GM20000 (cell line): ENCODE measurements at regions not wholly inside any gene's neighbourhood (a gene's known extent, or its start where the extent isn't known, plus 50 kb on each side); places are given as distances from the start of the nearest gene placed in this dataset.

Experiments used
- DNase-seq: peaks from one replicate; pipeline ENCODE4 v3.0.0; 2012; ENCODE audit warnings: low spot score
- TF ChIP-seq, protein P1 (sequence below): IDR thresholded peaks from 2 replicates; pipeline ENCODE4 v1.5.1; 2012; ENCODE audit warnings: mild to moderate bottlenecking, control low read depth; ENCODE audit errors: extremely low read depth, missing control alignments

DNA sequence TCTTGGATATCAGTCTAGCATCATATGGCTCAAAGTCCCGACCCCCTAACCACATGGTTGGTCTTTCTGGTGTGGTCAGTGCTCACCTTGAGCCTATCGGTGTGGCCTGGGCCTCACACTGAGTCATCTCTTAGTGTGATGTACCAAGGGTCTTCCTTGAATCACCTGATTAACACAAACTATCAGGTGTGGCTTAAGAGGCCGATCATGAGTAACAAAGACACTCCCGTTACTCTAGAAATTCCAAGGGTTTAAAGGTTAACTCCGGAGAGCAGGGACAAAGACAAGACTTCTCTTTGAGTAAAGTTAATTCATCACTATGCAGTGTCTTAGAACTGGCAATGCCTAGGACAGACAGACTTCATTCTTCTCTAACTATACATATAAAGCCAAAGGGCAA lies 52.3 kb upstream of the ARMC3 start:
- TF ChIP-seq, protein P1, sequence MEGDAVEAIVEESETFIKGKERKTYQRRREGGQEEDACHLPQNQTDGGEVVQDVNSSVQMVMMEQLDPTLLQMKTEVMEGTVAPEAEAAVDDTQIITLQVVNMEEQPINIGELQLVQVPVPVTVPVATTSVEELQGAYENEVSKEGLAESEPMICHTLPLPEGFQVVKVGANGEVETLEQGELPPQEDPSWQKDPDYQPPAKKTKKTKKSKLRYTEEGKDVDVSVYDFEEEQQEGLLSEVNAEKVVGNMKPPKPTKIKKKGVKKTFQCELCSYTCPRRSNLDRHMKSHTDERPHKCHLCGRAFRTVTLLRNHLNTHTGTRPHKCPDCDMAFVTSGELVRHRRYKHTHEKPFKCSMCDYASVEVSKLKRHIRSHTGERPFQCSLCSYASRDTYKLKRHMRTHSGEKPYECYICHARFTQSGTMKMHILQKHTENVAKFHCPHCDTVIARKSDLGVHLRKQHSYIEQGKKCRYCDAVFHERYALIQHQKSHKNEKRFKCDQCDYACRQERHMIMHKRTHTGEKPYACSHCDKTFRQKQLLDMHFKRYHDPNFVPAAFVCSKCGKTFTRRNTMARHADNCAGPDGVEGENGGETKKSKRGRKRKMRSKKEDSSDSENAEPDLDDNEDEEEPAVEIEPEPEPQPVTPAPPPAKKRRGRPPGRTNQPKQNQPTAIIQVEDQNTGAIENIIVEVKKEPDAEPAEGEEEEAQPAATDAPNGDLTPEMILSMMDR: no peak
- no peak for DNase-seq

DNA sequence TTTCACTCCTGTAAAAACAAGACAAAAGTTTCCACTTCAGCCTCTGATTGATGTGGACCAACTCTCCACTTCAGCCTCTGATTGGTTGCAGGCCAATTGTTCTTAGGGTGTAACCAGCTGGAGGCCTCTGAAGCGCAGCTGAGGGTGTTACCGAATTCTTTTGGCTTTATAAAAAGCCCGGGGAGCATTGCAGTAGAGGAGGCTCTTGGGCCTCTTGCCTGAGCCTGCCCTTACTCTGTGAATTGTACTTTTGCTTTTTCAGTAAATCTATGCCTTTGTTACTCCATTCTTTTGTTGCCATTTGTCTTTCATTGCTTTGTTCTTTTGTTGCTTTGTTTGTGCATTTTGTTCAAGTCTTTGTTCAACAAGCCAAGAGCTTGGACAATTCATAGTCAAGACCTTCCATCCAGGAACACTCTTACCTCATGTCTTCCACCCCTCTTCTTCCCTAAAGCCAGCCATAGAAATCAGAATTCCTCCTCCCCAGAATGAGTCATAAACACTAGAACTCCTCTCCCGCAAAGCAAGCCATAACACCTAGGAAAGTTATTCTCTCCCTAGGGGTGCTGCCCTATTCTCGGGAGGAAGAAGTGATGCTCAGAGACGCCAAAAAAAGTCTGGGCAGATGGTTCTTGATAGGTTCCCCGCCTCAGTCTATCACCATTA lies 53.5 kb upstream of the ARMC3 start:
- TF ChIP-seq, protein P1: no peak
- no peak for DNase-seq

DNA sequence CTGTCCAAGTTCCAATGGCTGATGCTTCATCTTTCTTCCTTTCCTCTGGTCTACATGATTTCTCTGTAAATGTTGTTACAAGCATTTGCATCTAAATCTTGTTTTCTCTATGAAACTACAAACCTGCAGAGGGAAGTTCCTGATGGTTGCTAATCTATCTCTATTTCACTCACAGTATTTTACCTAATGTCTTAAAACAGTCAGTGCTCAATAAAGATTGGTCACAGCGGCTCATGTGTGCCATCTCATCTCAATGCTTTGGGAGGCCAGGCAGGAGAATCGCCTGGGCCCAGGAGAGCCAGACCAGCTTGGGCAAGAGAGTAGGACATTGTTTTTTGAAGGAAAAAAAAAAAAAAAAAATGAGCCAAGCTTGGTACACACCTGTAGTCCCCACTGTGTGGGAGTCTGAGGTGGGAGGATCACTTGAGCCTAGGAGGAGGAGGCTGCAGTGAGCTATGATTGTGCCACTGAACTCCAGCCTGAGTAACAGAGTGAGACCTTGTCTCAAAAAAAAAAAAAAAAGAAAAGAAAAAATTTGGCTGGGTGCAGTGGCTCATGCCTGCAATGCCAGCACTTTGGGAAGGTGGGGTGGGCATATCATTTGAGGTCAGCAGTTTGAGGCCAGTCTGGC lies 71.3 kb upstream of the ARMC3 start:
- DNase-seq: no peak
- TF ChIP-seq, protein P1: no peak

DNA sequence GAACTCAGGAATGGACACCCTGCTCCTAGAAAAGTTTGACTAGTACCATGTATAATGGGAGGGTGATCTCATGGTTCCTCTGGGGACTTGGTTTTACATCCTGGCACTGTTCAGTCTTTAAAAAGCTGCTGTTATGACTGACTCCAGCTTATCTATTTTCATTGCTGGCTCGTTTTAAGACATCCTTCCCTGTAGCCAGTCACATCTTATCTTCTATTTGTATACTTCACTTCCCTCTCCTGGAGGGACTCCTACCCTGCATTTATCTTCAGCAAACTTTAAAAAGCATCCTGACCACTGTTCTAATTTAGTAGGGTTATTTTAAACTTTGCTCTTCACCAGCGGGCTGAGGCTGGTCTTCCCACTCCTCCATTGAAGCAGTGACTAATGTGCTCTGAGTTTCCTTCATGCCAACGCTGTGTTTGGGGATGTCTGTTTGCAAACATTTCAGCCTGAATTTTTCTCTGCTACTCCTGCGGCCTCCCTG lies 72.9 kb upstream of the ARMC3 start:
- TF ChIP-seq, protein P1: no peak
- no peak for DNase-seq

DNA sequence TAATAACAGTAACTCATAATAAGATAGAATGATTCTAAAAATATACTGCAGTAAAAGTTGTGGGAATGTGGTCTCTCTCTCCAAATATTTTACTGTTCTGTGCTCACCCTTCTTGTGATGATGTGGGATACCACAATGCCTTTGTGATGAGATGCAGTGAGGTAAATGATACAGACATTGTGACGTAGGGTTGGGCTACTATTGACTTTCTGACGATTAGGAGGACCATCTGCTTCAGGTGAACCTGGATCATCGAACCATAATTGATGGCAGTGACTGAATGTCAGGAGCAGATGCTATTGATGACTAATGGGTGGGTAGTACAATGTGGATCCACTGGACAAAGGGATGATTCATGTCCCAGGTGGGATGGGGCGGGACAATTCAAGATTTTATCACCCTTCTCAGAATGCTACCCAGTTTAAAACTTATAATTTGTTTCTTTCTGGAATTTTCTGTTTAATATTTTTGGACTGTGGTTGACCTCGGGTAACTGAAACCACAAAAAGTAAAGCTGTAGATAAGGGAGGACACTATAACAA lies 73.9 kb upstream of the ARMC3 start:
- TF ChIP-seq, protein P1: no peak
- DNase-seq: no peak

DNA sequence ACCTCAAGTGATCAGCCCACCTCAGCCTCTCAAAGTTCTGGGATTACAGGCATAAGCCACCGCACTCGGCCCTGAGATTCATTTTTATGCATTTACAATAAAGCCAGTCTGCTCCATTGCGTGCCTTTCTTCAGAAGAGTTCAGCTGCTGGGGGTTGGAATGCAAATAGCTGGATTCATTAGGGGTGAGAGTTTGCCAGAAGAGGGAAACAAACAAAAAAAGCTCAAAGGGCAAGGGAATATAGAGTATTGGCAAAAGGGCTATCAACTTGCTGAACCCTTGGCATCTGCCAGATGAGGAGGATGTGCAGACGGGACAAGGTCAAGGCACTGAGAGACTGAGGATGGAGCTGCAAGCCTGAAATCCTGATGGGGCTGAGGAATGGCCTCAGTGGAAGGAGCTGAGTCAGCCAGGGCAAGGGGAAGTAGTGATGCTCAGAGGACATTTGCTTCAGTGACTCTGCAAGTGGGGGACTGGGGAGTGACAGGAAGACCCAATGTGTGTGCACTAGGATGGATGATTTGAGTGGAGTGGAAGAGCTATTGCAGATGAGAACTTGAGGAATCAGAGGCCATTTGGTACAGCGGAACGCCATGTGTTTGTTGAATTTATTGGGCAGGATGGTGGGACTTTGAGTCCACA lies 75.0 kb upstream of the ARMC3 start:
- TF ChIP-seq, protein P1: no peak
- DNase-seq: no peak

DNA sequence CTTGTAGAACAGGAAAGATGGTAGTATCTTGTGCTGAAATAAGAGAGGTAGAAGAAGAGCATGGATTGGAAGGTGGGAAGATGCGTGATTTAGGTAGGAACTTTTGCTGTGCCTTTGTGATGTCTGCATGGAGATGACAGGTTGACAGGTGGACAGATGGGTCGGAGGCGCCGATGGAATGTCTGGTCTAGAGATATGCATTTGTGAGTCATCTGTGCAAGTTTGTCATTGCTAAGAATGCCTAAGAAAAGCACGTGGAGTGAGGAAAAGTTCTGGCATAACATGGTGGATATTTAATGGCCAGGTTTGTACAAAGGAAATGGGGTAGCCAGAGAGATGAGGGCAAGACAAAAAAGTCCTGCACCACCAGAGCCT lies 76.0 kb upstream of the ARMC3 start:
- DNase-seq: no peak

More for the DNA sequence above, 76.0 kb upstream of the ARMC3 start:
- TF ChIP-seq, protein P1: no peak
